CD14-positive monocyte (primary cell): ENCODE measurements at regions not wholly inside any gene's neighbourhood (a gene's known extent, or its start where the extent isn't known, plus 50 kb on each side); places are given as distances from the start of the nearest gene placed in this dataset.

Experiments used
- DNase-seq, 3 donors: peaks; one replicate each; pipeline ENCODE4 v3.0.0-alpha.2; 2011 to 2022
- H2AFZ ChIP-seq: 2 replicates; pipeline ENCODE4 v1.6.0; 2012; ENCODE audit warnings: mild to moderate bottlenecking, low read depth, low read length, inconsistent platforms; ENCODE audit not compliant: insufficient read depth, poor library complexity, severe bottlenecking
- H3K27ac ChIP-seq, 2 donors: 1 replicate in 1 of 2; 2 replicates in 1 of 2; pipeline ENCODE4 v1.5.1; 2012 to 2013; ENCODE audit warnings: low read length in 2 of 2, control low read depth in 1 of 2, inconsistent platforms in 1 of 2, low read depth in 1 of 2, mild to moderate bottlenecking in 1 of 2
- H3K27me3 ChIP-seq, 2 donors: one replicate each; pipeline versions ENCODE4 v1.6.0 to v1.6.1; 2011 to 2013; ENCODE audit warnings: low read length in 2 of 2; ENCODE audit not compliant: control insufficient read depth in 2 of 2, insufficient read depth in 2 of 2
- H3K36me3 ChIP-seq, 2 donors: replicated peaks in 1 of 2; 1 replicate in 1 of 2; 2 replicates in 1 of 2; pipeline versions ENCODE4 v1.5.1 to v1.6.1; 2012 to 2013; ENCODE audit warnings: low read length in 2 of 2, control low read depth in 1 of 2, inconsistent platforms in 1 of 2, mild to moderate bottlenecking in 1 of 2; ENCODE audit not compliant: insufficient read depth in 2 of 2, control insufficient read depth in 1 of 2
- H3K4me1 ChIP-seq, 2 donors: 1 replicate in 1 of 2; 2 replicates in 1 of 2; pipeline versions ENCODE4 v1.5.1 to v1.6.1; 2012 to 2013; ENCODE audit warnings: low read length in 2 of 2, control low read depth in 1 of 2, inconsistent platforms in 1 of 2, mild to moderate bottlenecking in 1 of 2, moderate library complexity in 1 of 2; ENCODE audit not compliant: insufficient read depth in 2 of 2, control insufficient read depth in 1 of 2
- H3K4me2 ChIP-seq: replicated peaks from 2 replicates; pipeline ENCODE3; 2012; ENCODE audit warnings: low read length, moderate library complexity, mild to moderate bottlenecking; ENCODE audit not compliant: poor library complexity, severe bottlenecking; ENCODE audit errors: extremely low read depth
- H3K4me3 ChIP-seq, 3 experiments: fragments of 200-600 bp in 1 of 3; sonication (generic) in 1 of 3; replicated peaks in 1 of 3; 1 replicate in 2 of 3; 2 replicates in 1 of 3; pipeline ENCODE4 v1.5.1; 2011 to 2013; ENCODE audit warnings: low read length in 3 of 3, mild to moderate bottlenecking in 3 of 3, control low read depth in 2 of 3, low read depth in 2 of 3, inconsistent platforms in 1 of 3, moderate library complexity in 1 of 3
- H3K79me2 ChIP-seq: 2 replicates; pipeline ENCODE4 v1.6.0; 2012; ENCODE audit warnings: mild to moderate bottlenecking, control low read depth, inconsistent platforms, low read length, moderate library complexity; ENCODE audit not compliant: insufficient read depth
- H3K9ac ChIP-seq: 2 replicates; pipeline ENCODE4 v1.6.0; 2017; ENCODE audit warnings: low read length, mild to moderate bottlenecking; ENCODE audit not compliant: insufficient read depth, poor library complexity, severe bottlenecking
- H3K9me3 ChIP-seq, 2 donors: replicated peaks in 1 of 2; 1 replicate in 1 of 2; 2 replicates in 1 of 2; pipeline versions ENCODE4 v1.5.1 to v1.6.1; 2012 to 2013; ENCODE audit warnings: low read length in 2 of 2, control low read depth in 1 of 2; ENCODE audit not compliant: control insufficient read depth in 1 of 2, insufficient read depth in 1 of 2
- H4K20me1 ChIP-seq: 2 replicates; pipeline ENCODE4 v1.6.0; 2012; ENCODE audit warnings: mild to moderate bottlenecking, low read length, control low read depth, moderate library complexity; ENCODE audit not compliant: insufficient read depth
- H3K27ac Mint-ChIP-seq, 7 donors: one replicate each; pipeline ENCODE4 v1.8.0; 2020; ENCODE audit warnings: mild to moderate bottlenecking in 7 of 7, mixed read lengths in 7 of 7, moderate library complexity in 6 of 7, inconsistent platforms in 2 of 7
- H3K27me3 Mint-ChIP-seq, 3 donors: one replicate each; pipeline ENCODE4 v1.8.0; 2021 to 2022; ENCODE audit warnings: low read depth in 3 of 3, mild to moderate bottlenecking in 3 of 3, mixed read lengths in 3 of 3, moderate library complexity in 3 of 3, inconsistent platforms in 1 of 3
- H3K36me3 Mint-ChIP-seq, 2 donors: one replicate each; pipeline ENCODE4 v1.8.0; 2020; ENCODE audit warnings: mixed read lengths in 2 of 2, inconsistent platforms in 1 of 2, mild to moderate bottlenecking in 1 of 2
- H3K4me1 Mint-ChIP-seq: one replicate; pipeline ENCODE4 v1.8.0; 2020; ENCODE audit warnings: mild to moderate bottlenecking, mixed read lengths
- H3K4me3 Mint-ChIP-seq, 2 donors: one replicate each; pipeline ENCODE4 v1.8.0; 2020; ENCODE audit warnings: mild to moderate bottlenecking in 2 of 2, mixed read lengths in 2 of 2, moderate library complexity in 1 of 2
- H3K9me3 Mint-ChIP-seq, 7 donors: one replicate each; pipeline ENCODE4 v1.8.0; 2020 to 2022; ENCODE audit warnings: mixed read lengths in 7 of 7, mild to moderate bottlenecking in 6 of 7, moderate library complexity in 6 of 7, inconsistent platforms in 2 of 7
- WGBS: methylation state at CpG from one replicate; pipeline ENCODE4 v1.1.5; 2013; ENCODE audit warnings: missing lambda C conversion rate; ENCODE audit not compliant: insufficient coverage; 5-methylcytosine and 5-hydroxymethylcytosine counted together
- intact Hi-C, 2 donors: fragments of 100-400 bp; cut with micrococcal nuclease; formaldehyde crosslinking; loops; one replicate each; pipeline versions ENCODE4 v1.15.0 to v1.15.1; 2023
- TF ChIP-seq, protein P1 (sequence below): fragments of 200-600 bp; IDR thresholded peaks from one replicate; pipeline ENCODE4 v1.8.0; 2022; ENCODE audit warnings: antibody characterized with exemption, mild to moderate bottlenecking

DNA sequence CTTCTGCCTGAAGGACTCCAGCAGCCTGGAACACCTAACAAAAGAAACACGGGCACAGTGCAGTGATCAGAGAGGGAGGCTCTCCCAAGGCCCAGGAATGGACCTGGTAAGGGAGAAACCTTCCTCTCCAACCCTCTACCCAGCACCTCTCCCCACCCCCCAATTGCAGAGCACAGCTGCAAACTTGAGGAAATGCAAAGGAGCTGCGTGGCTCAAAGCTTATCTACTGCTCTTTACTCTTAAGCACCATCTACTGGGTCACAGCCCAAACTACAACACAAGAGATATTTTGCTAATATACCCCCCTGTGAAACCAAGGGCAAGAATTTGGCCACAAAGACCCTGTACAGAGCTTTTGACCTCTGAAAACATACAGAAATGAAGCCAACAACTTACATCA, 328.3 kb downstream of the OXSM start:
- Histone ChIP-seq H3K4me1 (no peaks in the 10 kb centered on the region), H3K9me3 (peaks cover 11 to 14% of the 10 kb centered on the region in 2 donors), H2AFZ (no peak overlapping the region), H3K79me2 (no peaks in the 10 kb centered on the region), H4K20me1 (no peaks in the 10 kb centered on the region), H3K4me2 (no peak overlapping the region), H3K27me3 (no peaks in the 10 kb centered on the region), H3K27ac (no peak overlapping the region), H3K9ac (no peak overlapping the region), H3K36me3 (no peaks in the 10 kb centered on the region), H3K4me3 (no peak overlapping the region)
- Mint-ChIP-seq H3K4me3 (no peak overlapping the region), H3K27ac (no peak overlapping the region), H3K27me3 (no peaks in the 10 kb centered on the region), H3K36me3 (no peaks in the 10 kb centered on the region), H3K9me3 (peaks cover 0 to 17% (median 5%) of the 10 kb centered on the region in 7 donors), H3K4me1 (no peaks in the 10 kb centered on the region)
- no peak for DNase-seq
- intact Hi-C loops, result no loop called here
- 78% methylated on average over 1 of the region's 2 CpGs for WGBS
- TF ChIP-seq, protein P1, sequence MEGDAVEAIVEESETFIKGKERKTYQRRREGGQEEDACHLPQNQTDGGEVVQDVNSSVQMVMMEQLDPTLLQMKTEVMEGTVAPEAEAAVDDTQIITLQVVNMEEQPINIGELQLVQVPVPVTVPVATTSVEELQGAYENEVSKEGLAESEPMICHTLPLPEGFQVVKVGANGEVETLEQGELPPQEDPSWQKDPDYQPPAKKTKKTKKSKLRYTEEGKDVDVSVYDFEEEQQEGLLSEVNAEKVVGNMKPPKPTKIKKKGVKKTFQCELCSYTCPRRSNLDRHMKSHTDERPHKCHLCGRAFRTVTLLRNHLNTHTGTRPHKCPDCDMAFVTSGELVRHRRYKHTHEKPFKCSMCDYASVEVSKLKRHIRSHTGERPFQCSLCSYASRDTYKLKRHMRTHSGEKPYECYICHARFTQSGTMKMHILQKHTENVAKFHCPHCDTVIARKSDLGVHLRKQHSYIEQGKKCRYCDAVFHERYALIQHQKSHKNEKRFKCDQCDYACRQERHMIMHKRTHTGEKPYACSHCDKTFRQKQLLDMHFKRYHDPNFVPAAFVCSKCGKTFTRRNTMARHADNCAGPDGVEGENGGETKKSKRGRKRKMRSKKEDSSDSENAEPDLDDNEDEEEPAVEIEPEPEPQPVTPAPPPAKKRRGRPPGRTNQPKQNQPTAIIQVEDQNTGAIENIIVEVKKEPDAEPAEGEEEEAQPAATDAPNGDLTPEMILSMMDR, result no peak

DNA sequence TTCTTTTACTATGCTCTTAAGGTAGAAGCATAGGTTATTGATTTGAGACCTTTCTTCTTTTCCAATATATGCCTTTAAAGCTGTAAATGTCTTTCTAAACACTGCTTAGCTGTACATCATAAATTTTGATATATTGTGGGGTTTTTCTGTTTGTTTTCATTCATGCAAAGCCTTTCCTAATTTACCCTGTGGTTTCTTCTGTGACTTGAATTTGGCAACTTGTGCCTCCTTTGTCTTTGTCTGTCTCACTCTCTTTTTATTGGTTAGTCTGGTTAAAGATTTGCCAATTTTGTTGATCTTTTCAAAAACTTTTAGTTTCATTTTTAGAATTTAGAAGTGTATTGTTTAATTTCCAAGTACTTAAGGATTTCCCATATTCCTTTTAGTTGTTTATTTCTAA, 343.1 kb downstream of the OXSM start:
- TF ChIP-seq, protein P1, result no peak
- Histone ChIP-seq H3K4me2 (no peak overlapping the region), H3K36me3 (no peaks in the 10 kb centered on the region), H3K9ac (no peak overlapping the region), H3K27ac (no peak overlapping the region), H3K4me1 (no peaks in the 10 kb centered on the region), H4K20me1 (no peaks in the 10 kb centered on the region), H3K27me3 (no peaks in the 10 kb centered on the region), H2AFZ (no peak overlapping the region), H3K9me3 (peaks cover 10 to 27% of the 10 kb centered on the region in 2 donors), H3K79me2 (no peaks in the 10 kb centered on the region), H3K4me3 (no peak overlapping the region)
- DNase-seq, result no peak
- intact Hi-C loops, result no loop called here
- no peak overlapping the region for H3K27ac Mint-ChIP-seq
- H3K4me1 Mint-ChIP-seq, result no peaks in the 10 kb centered on the region
- H3K36me3 Mint-ChIP-seq, result no peaks in the 10 kb centered on the region
- H3K27me3 Mint-ChIP-seq, result peaks cover 0 to 2% (median 0%) of the 10 kb centered on the region in 3 donors
- H3K9me3 Mint-ChIP-seq, result peaks cover 2 to 21% (median 10%) of the 10 kb centered on the region in 7 donors
- no peak overlapping the region for H3K4me3 Mint-ChIP-seq
